Endothelial cell (in vitro differentiated cells): ENCODE measurements at regions not wholly inside any gene's neighbourhood (a gene's known extent, or its start where the extent isn't known, plus 50 kb on each side); places are given as distances from the start of the nearest gene placed in this dataset.
"Not testable (repeated sequence)": the region's sequence is repeated elsewhere in the genome, so short reads cannot be mapped to it uniquely, and the experiment has no call there.

Experiments
- DNase-seq: peaks from one replicate; pipeline ENCODE4 v3.0.0; 2021; ENCODE audit warnings: low spot score
- H3K27ac Mint-ChIP-seq: one replicate; pipeline ENCODE4 v1.8.0; 2021; ENCODE audit warnings: mixed read lengths, inconsistent platforms; ENCODE audit not compliant: unreplicated experiment
- H3K27me3 Mint-ChIP-seq: one replicate; pipeline ENCODE4 v1.8.0; 2021; ENCODE audit warnings: mild to moderate bottlenecking, moderate library complexity, mixed read lengths, inconsistent platforms; ENCODE audit not compliant: unreplicated experiment
- H3K36me3 Mint-ChIP-seq: one replicate; pipeline ENCODE4 v1.8.0; 2021; ENCODE audit warnings: mild to moderate bottlenecking, low read depth, mixed read lengths, inconsistent platforms; ENCODE audit not compliant: unreplicated experiment
- H3K4me1 Mint-ChIP-seq: one replicate; pipeline ENCODE4 v1.8.0; 2021; ENCODE audit warnings: mild to moderate bottlenecking, mixed read lengths, inconsistent platforms; ENCODE audit not compliant: unreplicated experiment
- H3K4me3 Mint-ChIP-seq: one replicate; pipeline ENCODE4 v1.8.0; 2021; ENCODE audit warnings: mild to moderate bottlenecking, mixed read lengths, inconsistent platforms; ENCODE audit not compliant: unreplicated experiment
- H3K9me3 Mint-ChIP-seq: one replicate; pipeline ENCODE4 v1.8.0; 2021; ENCODE audit warnings: mixed read lengths, inconsistent platforms; ENCODE audit not compliant: unreplicated experiment
- TF ChIP-seq, protein P1 (sequence below): fragments of 200-600 bp; sonication (generic); IDR thresholded peaks from one replicate; pipeline ENCODE4 v1.5.0; 2021; ENCODE audit warnings: antibody characterized with exemption; ENCODE audit not compliant: unreplicated experiment

DNA sequence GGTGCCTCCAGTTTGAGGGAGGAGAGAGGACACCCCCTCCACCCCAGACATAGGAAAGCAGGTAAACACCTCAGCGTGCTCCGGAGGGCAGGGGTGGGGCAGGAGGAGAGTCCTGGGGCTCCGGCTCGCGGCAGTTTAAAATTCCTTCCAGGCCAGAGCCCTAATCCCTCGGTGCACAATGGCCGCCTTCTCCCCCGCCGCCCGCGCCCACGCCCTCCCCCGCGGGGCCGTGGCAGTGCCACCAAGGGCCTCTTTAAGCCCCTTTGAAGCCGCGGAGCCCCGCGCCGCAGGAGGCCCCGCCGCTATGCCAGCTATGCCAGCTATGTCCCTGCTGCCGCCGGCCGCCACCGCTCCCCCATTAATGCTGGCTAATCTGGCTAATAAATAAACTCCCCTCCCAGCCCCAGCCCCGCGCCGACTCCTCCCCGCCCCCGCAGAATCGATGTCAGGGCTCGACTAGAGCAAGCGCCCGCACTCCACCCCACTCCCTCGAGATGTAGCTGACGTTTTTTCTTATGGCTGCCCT is 125.1 kb downstream of the MRPL14 start:
- H3K27ac Mint-ChIP-seq = no peak overlapping the region
- H3K4me3 Mint-ChIP-seq = no peak overlapping the region
- DNase-seq = peak; percentile 18
- peaks cover 16% of the 10 kb centered on the region for H3K27me3 Mint-ChIP-seq
- TF ChIP-seq, protein P1, sequence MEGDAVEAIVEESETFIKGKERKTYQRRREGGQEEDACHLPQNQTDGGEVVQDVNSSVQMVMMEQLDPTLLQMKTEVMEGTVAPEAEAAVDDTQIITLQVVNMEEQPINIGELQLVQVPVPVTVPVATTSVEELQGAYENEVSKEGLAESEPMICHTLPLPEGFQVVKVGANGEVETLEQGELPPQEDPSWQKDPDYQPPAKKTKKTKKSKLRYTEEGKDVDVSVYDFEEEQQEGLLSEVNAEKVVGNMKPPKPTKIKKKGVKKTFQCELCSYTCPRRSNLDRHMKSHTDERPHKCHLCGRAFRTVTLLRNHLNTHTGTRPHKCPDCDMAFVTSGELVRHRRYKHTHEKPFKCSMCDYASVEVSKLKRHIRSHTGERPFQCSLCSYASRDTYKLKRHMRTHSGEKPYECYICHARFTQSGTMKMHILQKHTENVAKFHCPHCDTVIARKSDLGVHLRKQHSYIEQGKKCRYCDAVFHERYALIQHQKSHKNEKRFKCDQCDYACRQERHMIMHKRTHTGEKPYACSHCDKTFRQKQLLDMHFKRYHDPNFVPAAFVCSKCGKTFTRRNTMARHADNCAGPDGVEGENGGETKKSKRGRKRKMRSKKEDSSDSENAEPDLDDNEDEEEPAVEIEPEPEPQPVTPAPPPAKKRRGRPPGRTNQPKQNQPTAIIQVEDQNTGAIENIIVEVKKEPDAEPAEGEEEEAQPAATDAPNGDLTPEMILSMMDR = no peak
- peaks cover 5% of the 10 kb centered on the region for H3K36me3 Mint-ChIP-seq
- H3K4me1 Mint-ChIP-seq = peaks cover 2% of the 10 kb centered on the region
- no peaks in the 10 kb centered on the region for H3K9me3 Mint-ChIP-seq

DNA sequence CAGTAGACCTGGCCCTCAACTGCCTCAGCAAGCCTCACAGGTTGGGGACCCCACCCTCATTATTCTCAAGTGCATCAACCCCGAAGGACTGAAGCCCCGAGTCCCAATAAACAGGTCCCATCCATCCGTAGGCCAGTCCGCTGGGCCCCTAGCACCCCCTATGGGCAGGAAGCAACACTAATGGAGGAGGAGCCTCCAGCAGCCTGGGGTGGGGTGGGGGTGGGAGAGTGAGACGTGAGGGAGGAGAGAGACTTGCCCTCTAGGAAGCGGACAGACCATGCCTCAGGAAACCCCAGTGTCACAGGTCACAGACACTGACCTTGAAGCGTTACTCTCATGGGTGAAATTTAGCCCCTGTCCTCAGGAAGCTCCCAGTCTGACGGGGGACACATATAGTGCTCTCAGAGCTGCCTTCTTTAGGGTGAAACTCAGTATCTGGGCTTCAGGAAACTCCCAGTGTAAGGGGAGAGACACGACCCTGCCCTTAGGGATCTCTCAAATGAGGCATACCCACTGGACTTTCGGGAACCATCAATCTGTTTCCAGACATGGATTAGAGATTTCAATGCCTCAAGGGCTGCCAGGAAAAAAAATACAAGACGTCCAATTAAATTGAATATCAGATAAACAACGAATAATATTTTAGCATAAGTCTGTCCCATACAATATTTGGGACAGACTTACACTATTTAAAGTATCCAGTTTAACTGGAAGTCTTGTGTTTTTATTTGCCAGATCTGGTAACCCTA is 125.8 kb downstream of the MRPL14 start:
- Mint-ChIP-seq H3K27me3 (peaks cover 15% of the 10 kb centered on the region), H3K4me3 (peak overlapping the region; percentile 62), H3K27ac (no peak overlapping the region), H3K36me3 (peaks cover 5% of the 10 kb centered on the region), H3K4me1 (peaks cover 2% of the 10 kb centered on the region), H3K9me3 (no peaks in the 10 kb centered on the region)
- TF ChIP-seq, protein P1 = peak; percentile 26
- DNase-seq = no peak

DNA sequence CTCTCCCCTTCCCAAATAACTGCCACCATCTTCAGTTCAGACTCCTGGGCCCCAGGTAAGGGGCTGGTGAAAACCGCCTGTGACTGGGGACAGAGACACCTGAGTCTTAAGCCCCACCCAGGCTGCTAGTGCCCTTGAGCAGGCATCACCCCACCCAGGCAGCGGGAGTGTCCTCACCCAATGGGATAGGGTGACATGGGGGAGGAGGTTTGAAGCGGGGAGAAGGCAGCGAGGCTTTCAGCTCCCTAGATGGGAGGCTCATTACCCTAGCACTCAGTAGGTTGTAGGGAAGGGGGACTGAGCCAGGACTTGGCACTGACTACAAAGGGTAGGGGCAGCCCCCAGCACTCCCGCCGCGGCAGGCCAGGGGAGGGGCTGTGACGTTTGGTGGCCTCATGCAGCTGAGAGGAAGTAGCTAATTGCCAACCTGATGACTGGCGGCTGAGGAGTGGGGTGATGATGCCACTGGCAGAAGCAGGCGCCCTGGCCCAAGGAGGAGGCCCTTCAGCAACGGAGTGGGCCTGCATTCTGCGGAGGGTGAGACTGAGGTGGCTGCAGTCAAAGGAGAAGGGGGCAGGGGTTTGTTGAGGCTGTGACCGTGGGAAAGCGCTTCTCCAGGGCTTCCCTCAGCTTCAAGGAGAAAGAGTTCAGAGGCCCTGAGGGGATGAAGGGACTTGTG is 126.9 kb downstream of the MRPL14 start:
- TF ChIP-seq, protein P1 = no peak
- Mint-ChIP-seq H3K27me3 (peaks cover 11% of the 10 kb centered on the region), H3K36me3 (peaks cover 5% of the 10 kb centered on the region), H3K27ac (no peak overlapping the region), H3K4me3 (no peak overlapping the region), H3K9me3 (no peaks in the 10 kb centered on the region), H3K4me1 (peaks cover 2% of the 10 kb centered on the region)
- DNase-seq = no peak

DNA sequence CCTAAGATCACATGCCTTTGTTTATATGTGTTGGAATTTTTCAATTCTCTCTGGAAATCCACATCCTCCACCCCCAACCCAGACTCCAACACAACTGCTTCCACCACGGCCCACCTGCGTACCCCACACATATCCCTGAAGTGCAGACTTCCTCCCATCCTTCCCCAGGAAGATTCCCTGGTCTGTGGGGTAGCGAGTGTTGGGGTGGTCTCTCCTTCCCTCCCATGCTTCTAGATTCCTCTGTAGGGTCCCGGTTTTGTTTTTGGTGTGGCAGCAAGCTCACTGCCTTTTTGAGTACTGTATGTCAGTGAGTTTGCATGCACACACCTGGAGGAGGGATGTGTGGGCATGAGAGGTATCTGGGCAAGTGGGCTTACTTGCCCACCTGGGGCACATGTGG is 127.6 kb downstream of the MRPL14 start:
- H3K36me3 Mint-ChIP-seq = peaks cover 5% of the 10 kb centered on the region
- TF ChIP-seq, protein P1 = no peak
- peaks cover 2% of the 10 kb centered on the region for H3K4me1 Mint-ChIP-seq
- no peak overlapping the region for H3K27ac Mint-ChIP-seq
- H3K9me3 Mint-ChIP-seq = no peaks in the 10 kb centered on the region
- DNase-seq = no peak
- H3K4me3 Mint-ChIP-seq = peak overlapping the region; percentile 16
- H3K27me3 Mint-ChIP-seq = peaks cover 11% of the 10 kb centered on the region

DNA sequence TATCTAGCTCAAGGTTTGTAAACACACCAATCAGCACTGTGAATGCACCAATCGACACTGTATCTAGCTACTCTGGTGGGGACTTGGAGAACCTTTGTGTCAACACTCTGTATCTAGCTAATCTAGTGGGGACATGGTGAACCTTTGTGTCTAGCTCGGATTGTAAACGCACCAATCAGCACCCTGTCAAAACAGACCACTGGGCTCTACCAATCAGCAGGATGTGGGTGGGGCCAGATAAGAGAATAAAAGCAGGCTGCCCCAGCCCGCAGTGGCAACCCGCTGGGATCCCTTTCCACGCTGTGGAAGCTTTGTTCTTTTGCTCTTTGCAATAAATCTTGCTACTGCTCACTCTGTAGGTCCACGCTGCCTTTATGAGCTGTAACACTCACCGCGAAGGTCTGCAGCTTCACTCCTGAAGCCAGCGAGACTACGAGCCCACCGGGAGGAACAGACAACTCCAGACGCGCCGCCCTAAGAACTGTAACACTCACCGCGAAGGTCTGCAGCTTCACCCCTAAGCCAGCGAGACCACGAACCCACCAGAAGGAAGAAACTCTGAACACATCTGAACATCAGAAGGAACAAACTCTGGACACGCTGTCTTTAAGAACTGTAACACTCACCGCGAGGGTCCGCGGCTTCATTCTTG is 128.5 kb downstream of the MRPL14 start:
- not testable (repeated sequence) for H3K4me3 Mint-ChIP-seq, H3K27ac Mint-ChIP-seq, DNase-seq

DNA sequence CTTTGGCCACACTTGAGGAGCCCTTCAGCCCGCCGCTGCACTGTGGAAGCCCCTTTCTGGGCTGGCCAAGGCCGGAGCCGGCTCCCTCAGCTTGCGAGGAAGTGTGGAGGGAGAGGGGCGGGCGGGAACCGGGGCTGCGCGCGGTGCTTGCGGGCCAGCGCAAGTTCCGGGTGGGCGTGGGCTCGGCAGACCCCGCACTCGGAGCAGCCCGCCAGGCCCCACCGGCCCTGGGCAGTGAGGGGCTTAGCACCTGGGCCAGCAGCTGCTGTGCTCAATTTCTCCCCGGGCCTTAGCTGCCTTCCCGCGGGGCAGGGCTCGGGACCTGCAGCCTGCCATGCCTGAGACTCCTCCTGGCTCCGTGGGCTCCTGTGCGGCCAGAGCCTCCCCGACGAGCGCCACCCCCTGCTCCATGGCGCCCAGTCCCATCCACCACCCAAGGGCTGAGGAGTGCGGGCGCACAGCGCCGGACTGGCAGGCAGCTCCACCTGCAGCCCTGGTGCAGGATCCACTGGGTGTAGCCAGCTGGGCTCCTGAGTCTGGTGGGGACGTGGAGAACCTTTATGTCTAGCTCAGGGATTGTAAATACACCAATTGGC is 129.2 kb downstream of the MRPL14 start:
- H3K27me3 Mint-ChIP-seq, H3K4me3 Mint-ChIP-seq: not testable (repeated sequence)

More for the DNA sequence above, 128.5 kb downstream of the MRPL14 start:
- not testable (repeated sequence) for H3K9me3 Mint-ChIP-seq, H3K27me3 Mint-ChIP-seq, H3K4me1 Mint-ChIP-seq, H3K36me3 Mint-ChIP-seq

More for the DNA sequence above, 129.2 kb downstream of the MRPL14 start:
- not testable (repeated sequence) for H3K36me3 Mint-ChIP-seq, H3K9me3 Mint-ChIP-seq, H3K4me1 Mint-ChIP-seq, H3K27ac Mint-ChIP-seq, DNase-seq
